GM12891 (cell line): ENCODE measurements at regions not wholly inside any gene's neighbourhood (a gene's known extent, or its start where the extent isn't known, plus 50 kb on each side); places are given as distances from the start of the nearest gene placed in this dataset.
A peak's percentile ranks its signal among the peaks of the same experiment; 100 is the strongest.

Source experiments
- DNase-seq: peaks from one replicate; pipeline ENCODE4 v3.0.0; 2011; ENCODE audit warnings: low spot score; ENCODE audit not compliant: insufficient read length
- FAIRE-seq: peaks from 2 replicates; lab custom pipeline; 2011; peaks lifted over from hg19 to GRCh38; lab: Jason Lieb, UNC
- PAX5 ChIP-seq: IDR thresholded peaks from 2 replicates; pipeline ENCODE4 v1.6.1; 2011; ENCODE audit warnings: low read length, moderate library complexity, mild to moderate bottlenecking; ENCODE audit not compliant: insufficient read depth, severe bottlenecking
- POLR2A ChIP-seq: IDR thresholded peaks from 2 replicates; pipeline ENCODE4 v1.6.1; 2011; ENCODE audit warnings: low read depth, low read length, control low read depth
- POLR2AphosphoS5 ChIP-seq: IDR thresholded peaks from 2 replicates; pipeline ENCODE4 v1.6.1; 2011; ENCODE audit warnings: low read depth, low read length, control low read depth
- POU2F2 ChIP-seq: IDR thresholded peaks from 2 replicates; pipeline ENCODE4 v1.6.1; 2011; ENCODE audit warnings: low read depth, mild to moderate bottlenecking, control low read depth, low read length, moderate library complexity
- SPI1 ChIP-seq: IDR thresholded peaks from 2 replicates; pipeline ENCODE4 v1.6.1; 2011; ENCODE audit warnings: low read depth, low read length, control low read depth
- TAF1 ChIP-seq: IDR thresholded peaks from 2 replicates; pipeline ENCODE4 v1.6.1; 2011; ENCODE audit warnings: low read depth, low read length, control low read depth

- DNase-seq (no peak), FAIRE-seq (no peak)
- no peak for TF ChIP-seq POLR2AphosphoS5
- TF ChIP-seq PAX5: no peak
- no peak for TF ChIP-seq POLR2A
- TF ChIP-seq SPI1: no peak
- TF ChIP-seq TAF1: no peak
- TF ChIP-seq POU2F2: no peak
Measured at GRCh38 chr18:64717026-64717425, 568.1 kb upstream of the LINC00305 start.

GRCh38 chr18:64714086-64714485 is 565.2 kb upstream of the LINC00305 start:
- DNase-seq: no peak
- no peak for FAIRE-seq

DNA sequence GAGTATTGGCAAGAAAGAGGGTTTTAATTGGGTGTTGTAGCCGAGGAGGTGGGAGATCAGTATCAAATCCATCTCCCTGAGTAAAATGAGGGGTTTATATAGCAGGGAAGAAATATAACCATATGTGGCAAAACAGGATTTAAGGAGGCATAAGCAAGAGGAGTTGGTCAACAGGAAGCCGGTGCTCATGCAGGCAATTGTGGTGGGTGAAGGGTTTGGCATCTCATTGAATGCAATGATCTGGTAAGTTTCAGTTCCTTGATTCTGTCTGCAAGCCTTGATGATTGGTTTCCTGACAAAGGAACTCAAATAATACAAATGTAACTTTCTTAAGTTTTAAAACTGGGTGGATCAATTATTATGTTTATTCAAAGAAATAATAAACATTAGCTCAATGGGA is 564.4 kb upstream of the LINC00305 start:
- FAIRE-seq: peak; percentile 33
- TF ChIP-seq PAX5 (no peak), SPI1 (peak; percentile 91)
- no peak for DNase-seq

More at GRCh38 chr18:64714086-64714485, 565.2 kb upstream of the LINC00305 start:
- TF ChIP-seq POLR2AphosphoS5 (no peak), PAX5 (no peak), POU2F2 (no peak), POLR2A (no peak), TAF1 (no peak), SPI1 (no peak)

- no peak for DNase-seq
- TF ChIP-seq SPI1 (no peak), POLR2A (no peak), POLR2AphosphoS5 (no peak), POU2F2 (no peak), PAX5 (no peak), TAF1 (no peak)
- FAIRE-seq: no peak
Measured at GRCh38 chr18:64712035-64712434, 563.1 kb upstream of the LINC00305 start.

DNA sequence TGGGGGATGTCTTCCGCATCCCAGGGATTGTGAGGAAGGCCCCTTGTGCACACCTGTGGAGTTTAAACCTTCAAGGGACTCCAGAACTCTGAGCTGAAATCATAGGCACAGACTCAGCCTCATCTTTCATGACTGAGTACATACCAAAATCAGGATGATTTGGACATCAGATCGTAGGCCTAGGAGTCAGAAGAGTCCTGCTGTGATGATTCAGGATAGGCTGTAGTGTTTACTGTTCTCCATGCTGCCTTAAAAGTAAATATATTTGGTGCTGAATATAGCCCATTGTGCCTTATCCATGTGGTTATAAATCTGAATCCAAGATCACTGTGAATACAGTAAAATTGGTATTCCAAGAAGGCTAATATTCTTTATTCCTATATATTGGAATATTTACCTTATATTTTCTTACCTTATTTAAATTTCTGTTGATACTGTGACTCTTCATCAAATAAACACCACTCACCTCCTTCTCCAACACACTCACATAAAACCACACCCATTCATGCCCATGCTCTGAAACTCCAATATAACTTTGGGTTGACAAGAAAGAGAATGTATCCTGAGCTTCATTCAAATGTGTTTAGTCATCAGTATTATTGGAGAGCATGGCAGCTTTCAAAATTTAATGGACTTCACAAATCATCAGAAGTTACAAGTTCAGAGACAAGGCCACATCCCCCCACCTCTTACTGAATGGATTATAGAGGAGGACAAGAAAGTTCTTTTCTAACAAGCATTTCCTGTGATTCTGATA is 561.4 kb upstream of the LINC00305 start:
- no peak for DNase-seq
- TF ChIP-seq TAF1: no peak
- TF ChIP-seq POU2F2: no peak
- TF ChIP-seq POLR2A: no peak
- TF ChIP-seq SPI1: no peak
- TF ChIP-seq POLR2AphosphoS5: no peak
- no peak for TF ChIP-seq PAX5
- FAIRE-seq: no peak

DNA sequence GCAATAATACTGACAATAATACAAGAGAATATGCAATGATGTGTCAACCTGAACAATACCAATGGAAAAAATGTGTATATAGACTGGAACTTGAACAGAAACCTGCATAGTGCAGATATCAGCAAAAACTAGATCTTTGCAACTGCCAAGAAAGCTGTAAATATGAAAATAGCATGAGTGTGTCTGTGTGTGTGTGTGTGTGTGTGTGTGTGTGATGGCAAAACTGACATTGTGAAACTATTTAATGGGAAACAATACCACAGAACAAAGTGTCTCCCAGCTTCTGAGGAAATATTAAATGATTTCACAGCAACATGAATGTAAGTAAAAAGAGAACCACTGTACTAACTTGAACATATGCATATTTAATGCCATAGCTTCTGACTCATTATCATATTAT is 558.2 kb upstream of the LINC00305 start:
- TF ChIP-seq SPI1: no peak
- TF ChIP-seq POLR2AphosphoS5: no peak
- no peak for TF ChIP-seq POLR2A
- TF ChIP-seq TAF1: no peak
- TF ChIP-seq POU2F2: no peak
- TF ChIP-seq PAX5: no peak
- DNase-seq (no peak), FAIRE-seq (no peak)

- DNase-seq: no peak
- TF ChIP-seq SPI1 (no peak), TAF1 (no peak), POU2F2 (no peak), POLR2AphosphoS5 (no peak), PAX5 (no peak), POLR2A (no peak)
- no peak for FAIRE-seq
Measured at GRCh38 chr18:64699081-64699480, 550.2 kb upstream of the LINC00305 start.

DNA sequence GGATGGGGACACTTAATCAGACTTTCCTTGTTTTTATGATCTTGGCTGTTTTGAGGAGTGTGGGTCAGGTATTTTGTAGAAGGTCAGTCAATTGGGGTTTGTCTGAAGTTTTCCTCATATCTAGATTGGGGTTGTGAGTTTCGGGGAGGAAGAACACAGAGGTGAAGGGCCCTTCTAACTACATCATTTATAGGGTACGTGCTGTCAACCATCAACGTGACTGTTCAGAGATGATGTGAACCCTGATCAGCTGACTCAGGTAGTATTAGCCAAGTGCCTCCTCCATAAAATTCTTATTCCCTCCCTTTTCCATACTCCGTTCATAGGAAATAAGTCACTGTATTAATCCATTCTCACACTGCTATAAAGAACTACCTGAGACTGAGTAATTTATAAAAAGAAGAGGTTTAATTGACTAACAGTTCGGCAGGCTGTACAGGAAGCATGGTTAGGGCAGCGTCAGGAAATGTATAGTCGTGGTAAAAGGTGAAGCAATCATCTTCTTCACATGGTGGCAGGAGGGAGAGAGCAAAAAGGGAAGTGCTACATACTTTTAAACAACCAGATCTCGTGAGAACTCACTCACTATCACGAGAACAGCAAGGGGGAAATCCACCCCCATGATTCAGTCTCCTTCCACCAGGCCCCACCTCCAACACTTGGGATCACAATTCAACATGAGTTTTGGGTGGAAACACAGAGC is 547.1 kb upstream of the LINC00305 start:
- no peak for TF ChIP-seq POLR2A
- no peak for TF ChIP-seq POLR2AphosphoS5
- peak; percentile 54; the same call in 1 of the 2 replicates for TF ChIP-seq SPI1
- TF ChIP-seq TAF1: no peak
- TF ChIP-seq POU2F2: no peak
- FAIRE-seq (no peak), DNase-seq (no peak)

GRCh38 chr18:64693766-64694165 is 544.9 kb upstream of the LINC00305 start:
- TF ChIP-seq POLR2AphosphoS5 (no peak), TAF1 (no peak), POU2F2 (no peak), SPI1 (no peak), PAX5 (no peak), POLR2A (no peak)
- DNase-seq: no peak
- no peak for FAIRE-seq

DNA sequence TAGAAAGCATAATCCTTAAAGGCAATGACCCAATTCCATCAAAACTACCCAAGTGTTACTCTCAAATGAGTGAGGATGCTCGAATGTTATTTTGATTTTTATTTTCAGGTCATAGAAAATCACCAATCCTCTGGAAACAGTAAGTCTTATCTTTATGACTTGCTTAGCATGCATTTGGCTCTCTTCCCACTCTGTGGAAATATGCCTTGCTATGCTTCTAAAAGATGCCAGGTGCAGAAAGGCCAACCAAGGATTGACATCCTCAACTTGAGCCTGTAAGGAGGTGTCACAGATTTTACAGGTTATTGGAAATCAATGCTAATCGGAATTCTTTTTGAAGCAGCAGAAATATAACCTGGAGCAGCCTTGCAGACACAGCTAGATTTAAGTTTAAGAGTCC is 543.9 kb upstream of the LINC00305 start:
- FAIRE-seq (no peak), DNase-seq (no peak)
- TF ChIP-seq PAX5: no peak
- TF ChIP-seq TAF1: no peak
- no peak for TF ChIP-seq SPI1
- TF ChIP-seq POLR2A: no peak
- no peak for TF ChIP-seq POLR2AphosphoS5
- no peak for TF ChIP-seq POU2F2
